ENCODE measurements at regions not wholly inside any gene's neighbourhood (a gene's known extent, or its start where the extent isn't known, plus 50 kb on each side); places are given as distances from the start of the nearest gene placed in this dataset.

- no peak for DNase-seq
Measured at GRCh38 chr16:77668201-77668600, 54.1 kb upstream of the NUDT7 start.

GRCh38 chr16:77669057-77669456 lies 53.3 kb upstream of the NUDT7 start:
- DNase-seq, result no peak
